NCI-H1417 treated with DMSO at 0.1 percent for 48 hours (cell line): ENCODE measurements at regions not wholly inside any gene's neighbourhood (a gene's known extent, or its start where the extent isn't known, plus 50 kb on each side); places are given as distances from the start of the nearest gene placed in this dataset.

Source experiments
- DNase-seq: peaks from one replicate; lab custom pipeline; 2025; lab: John Stamatoyannopoulos, UW

- DNase-seq = no peak
These were observed 1237.7 kb upstream of the PCDH20 start for GRCh38 chr13:62653371-62653770.

GRCh38 chr13:62643799-62644524 is 1228.3 kb upstream of the PCDH20 start:
- no peak for DNase-seq

DNA sequence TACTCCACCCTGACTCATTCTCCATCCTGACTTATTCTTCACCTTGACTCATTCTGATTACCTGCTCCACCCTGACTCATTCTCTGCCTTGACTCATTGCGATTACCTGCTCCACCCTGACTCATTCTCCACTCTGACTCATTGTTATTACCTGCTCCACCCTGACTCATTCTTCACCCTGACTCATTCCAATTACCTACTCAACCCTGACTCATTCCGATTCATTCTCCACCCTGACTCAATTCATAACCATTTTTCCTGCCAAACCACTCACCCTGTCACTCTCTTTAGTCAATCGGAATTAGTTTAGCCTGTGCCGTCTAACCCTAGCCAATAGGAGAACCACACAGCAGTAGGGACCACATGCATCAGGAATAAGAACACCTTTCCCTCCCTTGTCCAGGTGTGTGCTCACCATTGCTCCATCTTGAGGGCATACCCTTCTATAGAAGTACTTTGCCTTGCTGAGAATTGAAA is 1227.4 kb upstream of the PCDH20 start:
- DNase-seq = no peak

- no peak for DNase-seq
These were observed 1219.5 kb upstream of the PCDH20 start for GRCh38 chr13:62635161-62635560.

- DNase-seq = no peak
These were observed 1217.8 kb upstream of the PCDH20 start for GRCh38 chr13:62633448-62633847.

DNA sequence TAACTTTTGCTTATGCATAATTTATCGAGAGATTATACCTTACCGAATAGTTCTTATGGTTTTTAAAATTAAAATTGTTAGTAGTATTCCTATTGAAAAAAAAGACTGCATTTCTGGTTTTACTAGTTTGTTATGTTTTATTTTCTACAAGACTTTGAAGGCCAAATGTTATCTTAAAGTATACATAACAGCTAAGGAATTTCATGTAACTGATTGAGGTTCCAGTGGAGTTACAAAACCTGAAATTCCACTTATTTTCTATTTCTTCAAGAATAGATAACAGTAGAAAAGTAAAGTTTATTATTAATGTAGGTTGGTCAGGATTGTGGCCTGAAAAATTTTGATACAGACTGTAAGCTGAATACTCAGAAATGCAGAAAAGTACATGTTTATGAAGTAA is 1216.0 kb upstream of the PCDH20 start:
- no peak for DNase-seq

- no peak for DNase-seq
These were observed 1215.5 kb upstream of the PCDH20 start for GRCh38 chr13:62631124-62631523.

GRCh38 chr13:62629618-62630017 is 1214.0 kb upstream of the PCDH20 start:
- DNase-seq = no peak

DNA sequence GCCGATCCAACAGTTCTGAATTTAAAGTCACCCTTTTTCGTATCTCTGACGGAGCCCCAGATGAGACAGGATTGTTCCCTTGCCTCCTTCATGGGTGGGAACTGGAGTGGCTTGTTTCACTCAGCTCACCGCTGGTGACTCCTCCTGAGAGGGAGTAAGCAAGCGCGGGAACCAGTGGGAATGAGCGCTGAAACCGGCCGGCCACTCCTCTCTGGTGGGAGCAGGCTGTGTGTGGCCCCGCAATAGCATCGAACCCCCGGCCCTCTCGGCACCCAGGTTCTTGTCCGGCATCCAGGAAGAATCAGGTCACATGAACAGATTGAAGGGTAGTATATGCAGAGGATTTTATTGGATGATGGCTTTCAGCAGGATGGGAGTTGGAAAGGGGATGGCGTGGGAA is 1211.6 kb upstream of the PCDH20 start:
- DNase-seq = no peak

GRCh38 chr13:62626771-62627170 is 1211.1 kb upstream of the PCDH20 start:
- DNase-seq = no peak

GRCh38 chr13:62625214-62625881 is 1209.7 kb upstream of the PCDH20 start:
- no peak for DNase-seq

DNA sequence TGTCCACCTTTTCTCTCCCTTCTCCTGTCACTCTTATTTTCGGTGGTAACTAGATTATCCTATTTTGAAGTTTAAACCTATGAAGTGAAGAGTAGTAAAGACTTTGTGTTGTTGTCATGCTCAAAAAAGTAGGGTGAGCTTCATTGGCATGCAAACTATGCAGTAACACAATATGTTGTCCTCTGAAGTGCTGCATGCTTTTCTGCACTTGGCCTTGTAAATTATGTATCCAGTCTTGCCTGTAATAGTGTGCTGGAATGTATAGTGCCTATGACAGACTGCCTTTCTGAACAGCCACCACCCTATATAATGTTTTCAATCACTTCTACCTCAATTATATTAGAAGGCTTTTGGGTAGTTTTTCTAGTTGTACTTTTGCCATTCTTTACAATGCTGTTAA is 1198.2 kb upstream of the PCDH20 start:
- no peak for DNase-seq

GRCh38 chr13:62611343-62611742 is 1195.7 kb upstream of the PCDH20 start:
- no peak for DNase-seq

GRCh38 chr13:62598708-62599107 is 1183.1 kb upstream of the PCDH20 start:
- DNase-seq = no peak

DNA sequence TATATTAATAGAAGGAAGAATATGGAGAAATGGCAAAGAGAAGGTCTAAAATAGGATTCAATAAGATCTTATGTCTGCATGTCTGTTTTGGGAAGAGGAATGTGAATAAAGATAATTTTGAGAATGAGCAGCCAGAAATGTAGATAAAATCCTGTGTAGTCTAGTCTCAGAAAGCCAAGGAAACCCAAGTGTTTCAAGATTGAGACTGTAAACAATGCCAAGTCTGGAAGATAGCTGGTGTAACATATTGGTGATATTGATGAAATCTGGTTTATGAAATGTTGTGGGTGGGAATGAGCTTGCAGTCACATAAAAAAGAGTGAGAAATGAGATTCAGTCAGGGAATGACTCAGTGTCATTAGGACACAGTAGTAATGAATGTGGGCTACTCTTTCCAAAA is 1180.3 kb upstream of the PCDH20 start:
- no peak for DNase-seq

DNA sequence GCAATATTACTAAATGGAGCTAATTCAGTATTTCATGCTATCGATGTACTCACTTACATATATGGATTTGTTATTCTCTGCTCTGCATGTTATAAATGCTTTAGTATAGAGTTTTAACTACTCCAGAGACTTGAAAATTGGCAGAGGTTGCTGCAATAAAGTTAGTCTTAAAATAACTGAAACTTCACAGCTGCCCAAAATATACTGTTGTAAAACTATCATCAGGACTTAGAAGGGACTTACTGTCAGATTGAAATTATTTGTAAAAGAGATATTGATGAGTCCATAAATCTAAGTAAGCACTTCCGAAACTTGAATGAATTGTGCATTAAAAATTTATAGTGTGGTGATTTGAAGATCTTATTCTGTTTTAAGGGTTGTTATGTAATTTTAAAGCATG is 1178.2 kb upstream of the PCDH20 start:
- DNase-seq = no peak

DNA sequence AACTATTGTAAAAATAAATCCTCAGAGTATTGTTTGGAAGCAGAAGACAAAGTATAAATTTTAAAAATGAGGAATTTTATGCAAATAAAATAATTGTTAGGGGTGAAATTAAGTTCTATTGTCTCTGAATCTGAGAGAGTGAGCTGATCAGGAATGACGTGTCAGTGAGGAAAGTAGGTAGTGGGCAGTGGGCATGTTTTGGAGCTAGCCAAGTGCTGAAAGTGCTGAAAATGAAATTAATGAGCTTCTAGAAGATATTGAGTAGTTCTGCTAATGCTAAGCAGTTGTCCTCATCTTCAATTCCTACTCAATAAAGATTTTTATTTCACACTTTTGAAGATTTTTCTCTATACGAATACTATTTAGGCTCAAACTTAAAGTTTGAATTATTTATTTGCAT is 1167.8 kb upstream of the PCDH20 start:
- DNase-seq = no peak

DNA sequence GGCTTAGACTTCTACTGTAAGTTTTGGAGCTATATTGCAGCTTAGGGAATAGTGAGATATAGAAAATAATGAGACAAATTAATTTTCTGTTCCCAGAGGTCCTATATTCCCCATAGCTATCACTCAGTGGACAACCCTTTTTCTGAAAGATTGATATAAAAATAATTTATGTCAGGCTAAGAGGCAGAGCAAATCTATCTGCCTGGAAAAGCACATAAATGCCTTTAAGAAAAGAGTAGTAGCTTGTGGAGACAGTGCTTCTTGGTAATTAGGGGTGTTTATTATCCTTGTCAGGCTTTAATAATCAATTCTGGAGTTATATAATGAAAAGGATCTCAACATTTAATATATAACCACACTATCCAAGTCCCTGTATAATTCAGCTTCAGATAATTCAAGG is 1162.8 kb upstream of the PCDH20 start:
- DNase-seq = no peak

- DNase-seq = no peak
These were observed 1149.1 kb upstream of the PCDH20 start for GRCh38 chr13:62564770-62565169.

DNA sequence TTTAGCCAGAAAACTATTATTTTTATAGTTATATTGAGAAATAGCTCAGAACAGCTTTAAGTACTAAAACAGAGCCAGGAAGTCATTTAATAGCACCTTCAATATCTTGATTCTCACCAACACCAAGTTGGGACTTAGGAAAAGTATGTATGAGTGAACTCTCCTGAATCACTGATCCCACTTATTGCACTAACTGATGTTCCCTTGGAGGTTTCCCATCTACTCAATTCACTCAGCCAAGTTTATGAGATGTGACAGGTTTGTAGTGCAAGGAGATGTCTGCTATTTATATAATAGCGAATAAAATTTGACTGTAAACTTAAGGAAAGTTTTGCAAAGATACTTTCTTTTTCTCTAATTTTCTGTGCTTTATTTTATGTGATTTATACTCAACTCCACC is 1147.6 kb upstream of the PCDH20 start:
- DNase-seq = no peak

DNA sequence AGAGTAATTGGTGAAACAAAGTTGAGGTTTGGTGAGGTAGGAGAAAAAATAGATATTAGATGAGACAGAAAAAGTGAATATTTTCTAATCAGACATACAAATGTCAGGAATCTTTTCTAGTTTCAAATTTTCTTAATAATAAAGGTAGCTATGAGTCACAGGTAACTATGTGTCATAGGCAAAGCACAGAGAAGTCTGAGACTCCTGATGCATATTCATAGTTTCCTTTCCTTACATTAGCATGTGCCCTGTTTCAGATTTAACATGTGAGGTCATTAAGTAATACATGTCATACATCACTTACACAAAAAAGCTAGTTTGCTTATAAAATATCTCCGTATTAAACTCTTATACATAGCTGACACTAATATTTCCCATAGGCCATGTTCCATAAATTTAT is 1141.3 kb upstream of the PCDH20 start:
- DNase-seq = no peak

DNA sequence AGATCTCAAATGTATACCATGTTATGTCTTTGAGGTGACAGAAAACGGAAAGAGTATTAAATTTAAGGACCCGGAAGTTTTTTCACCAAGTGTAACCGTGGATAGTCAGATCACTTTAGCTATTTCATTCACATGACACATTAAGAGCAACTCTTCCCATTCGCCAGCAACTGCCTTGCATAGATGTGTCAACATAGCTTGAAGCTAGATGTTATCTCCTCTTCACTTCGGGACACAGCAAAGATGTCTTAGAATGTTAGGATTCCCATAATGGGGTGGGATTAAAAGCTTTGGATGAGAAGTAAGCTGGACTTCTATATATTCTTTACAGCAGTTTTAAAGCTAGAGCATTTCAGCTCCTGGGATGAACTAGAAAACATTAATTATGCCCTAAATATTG is 1135.9 kb upstream of the PCDH20 start:
- no peak for DNase-seq

- no peak for DNase-seq
These were observed 1129.3 kb upstream of the PCDH20 start for GRCh38 chr13:62544928-62545327.

DNA sequence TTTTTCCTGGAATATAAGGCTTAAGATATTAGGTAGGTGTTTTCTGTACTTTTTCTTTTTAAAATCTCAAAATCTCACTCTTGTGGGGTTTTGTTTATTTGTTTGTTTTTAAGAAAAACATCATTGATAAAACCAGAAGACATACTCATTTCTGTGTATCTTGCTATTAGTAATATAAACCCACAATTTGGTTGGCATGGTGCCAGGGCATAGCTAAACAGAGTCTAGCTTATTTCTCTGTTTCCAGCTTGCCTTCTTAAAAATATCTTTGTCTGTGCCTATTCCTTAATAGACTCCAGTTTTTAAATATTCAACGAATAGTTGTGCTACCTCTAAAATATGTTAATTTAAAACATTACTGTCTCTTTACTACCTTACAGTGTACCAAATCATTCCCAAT is 1121.9 kb upstream of the PCDH20 start:
- DNase-seq = peak; percentile 70
